Type B pancreatic cell (in vitro differentiated cells): ENCODE measurements at regions not wholly inside any gene's neighbourhood (a gene's known extent, or its start where the extent isn't known, plus 50 kb on each side); places are given as distances from the start of the nearest gene placed in this dataset.
"Not testable (repeated sequence)": the region's sequence is repeated elsewhere in the genome, so short reads cannot be mapped to it uniquely, and the experiment has no call there.

Experiments used
- DNase-seq: peaks from one replicate; pipeline ENCODE4 v3.0.0; 2021; ENCODE audit warnings: mixed read lengths; ENCODE audit not compliant: unreplicated experiment; ENCODE audit errors: extremely low spot score
- H3K27ac Mint-ChIP-seq: 2 replicates; pipeline ENCODE4 v1.8.0; 2021; ENCODE audit warnings: mild to moderate bottlenecking, mixed read lengths
- H3K27me3 Mint-ChIP-seq: 2 replicates; pipeline ENCODE4 v1.8.0; 2021; ENCODE audit warnings: mixed read lengths
- H3K36me3 Mint-ChIP-seq: 2 replicates; pipeline ENCODE4 v1.8.0; 2021; ENCODE audit warnings: mixed read lengths
- H3K4me1 Mint-ChIP-seq: one replicate; pipeline ENCODE4 v1.8.0; 2021; ENCODE audit warnings: mixed read lengths; ENCODE audit not compliant: unreplicated experiment
- H3K4me3 Mint-ChIP-seq: 2 replicates; pipeline ENCODE4 v1.8.0; 2021; ENCODE audit warnings: mild to moderate bottlenecking, mixed read lengths
- H3K9me3 Mint-ChIP-seq: 2 replicates; pipeline ENCODE4 v1.8.0; 2021; ENCODE audit warnings: mixed read lengths
- CTCF ChIP-seq: fragments of 200-600 bp; sonication (generic); conservative IDR thresholded peaks from 2 replicates; pipeline ENCODE4 v1.5.0; 2021; ENCODE audit warnings: antibody characterized with exemption, mild to moderate bottlenecking

GRCh38 chr6:54541541-54541940, 233.3 kb downstream of the TINAG start:
- Mint-ChIP-seq H3K4me1 (no peaks in the 10 kb centered on the region), H3K4me3 (no peak overlapping the region), H3K27ac (no peak overlapping the region), H3K9me3 (no peaks in the 10 kb centered on the region), H3K36me3 (no peaks in the 10 kb centered on the region), H3K27me3 (no peaks in the 10 kb centered on the region)
- no peak for DNase-seq
- no peak for TF ChIP-seq CTCF

DNA sequence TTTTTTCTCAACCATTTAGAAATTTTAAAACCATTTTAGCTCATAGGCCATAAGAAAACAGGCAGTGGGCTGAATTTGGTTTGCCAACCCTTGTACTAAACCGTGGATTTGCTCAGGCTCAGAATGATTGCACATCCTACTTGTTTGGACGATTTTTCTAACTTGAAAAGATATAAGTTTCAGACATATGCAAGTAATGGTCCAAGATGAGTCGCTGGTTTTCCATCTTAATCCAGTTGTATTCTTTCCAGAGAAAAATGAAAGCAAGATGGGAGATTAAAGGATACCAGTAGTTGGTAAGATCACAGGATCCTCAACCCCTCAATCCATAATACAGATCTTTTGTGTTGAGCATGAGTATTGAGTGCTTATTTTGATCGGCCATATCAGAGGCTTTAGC, 250.9 kb downstream of the TINAG start:
- H3K4me3 Mint-ChIP-seq: no peak overlapping the region
- no peaks in the 10 kb centered on the region for H3K4me1 Mint-ChIP-seq
- H3K36me3 Mint-ChIP-seq: peaks cover 2% of the 10 kb centered on the region
- DNase-seq: no peak
- no peaks in the 10 kb centered on the region for H3K27me3 Mint-ChIP-seq
- TF ChIP-seq CTCF: no peak
- H3K27ac Mint-ChIP-seq: no peak overlapping the region
- H3K9me3 Mint-ChIP-seq: no peaks in the 10 kb centered on the region

DNA sequence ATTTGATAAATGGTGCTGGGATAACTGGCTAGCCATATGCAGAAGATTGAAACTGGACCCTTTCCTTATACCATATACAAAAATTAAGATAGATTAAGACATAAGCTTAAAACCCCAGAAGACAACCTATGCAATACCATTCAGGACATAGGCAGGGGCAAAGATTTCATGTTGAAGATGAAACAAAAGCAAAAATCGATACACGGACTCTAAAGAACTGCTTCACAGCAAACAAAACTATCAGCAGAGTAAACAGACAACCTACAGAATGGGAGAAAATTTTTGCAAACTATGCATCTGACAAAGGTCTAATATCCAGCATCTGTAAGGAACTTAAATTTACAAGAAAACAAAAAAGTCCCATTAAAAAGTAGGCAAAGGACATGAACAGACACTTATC, 255.9 kb downstream of the TINAG start:
- H3K9me3 Mint-ChIP-seq, DNase-seq, H3K27me3 Mint-ChIP-seq, H3K27ac Mint-ChIP-seq, H3K36me3 Mint-ChIP-seq, H3K4me1 Mint-ChIP-seq, H3K4me3 Mint-ChIP-seq: not testable (repeated sequence)

DNA sequence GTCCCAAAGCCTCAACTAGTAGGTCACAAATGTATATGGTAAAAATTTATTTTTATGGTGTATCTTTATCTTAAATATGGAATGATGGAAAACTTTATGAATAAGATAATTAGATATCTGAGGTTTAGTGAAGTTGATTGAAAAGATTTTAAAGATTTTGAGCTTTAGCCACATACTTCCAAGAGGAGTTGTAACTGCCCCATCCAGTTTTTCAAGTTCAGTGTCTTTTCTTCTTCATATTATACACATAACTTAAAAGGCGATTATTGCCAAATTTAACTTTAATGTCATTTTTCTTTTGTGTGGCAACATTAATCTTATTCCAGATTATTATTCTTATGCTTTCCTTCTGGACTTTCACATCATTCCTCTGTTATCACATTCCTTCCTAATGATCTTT, 266.4 kb downstream of the TINAG start:
- Mint-ChIP-seq H3K27ac (peak overlapping the region; percentile 50), H3K4me1 (peaks cover 10% of the 10 kb centered on the region), H3K36me3 (no peaks in the 10 kb centered on the region), H3K27me3 (no peaks in the 10 kb centered on the region), H3K4me3 (no peak overlapping the region), H3K9me3 (peaks cover 9% of the 10 kb centered on the region)
- TF ChIP-seq CTCF: no peak
- DNase-seq: no peak

DNA sequence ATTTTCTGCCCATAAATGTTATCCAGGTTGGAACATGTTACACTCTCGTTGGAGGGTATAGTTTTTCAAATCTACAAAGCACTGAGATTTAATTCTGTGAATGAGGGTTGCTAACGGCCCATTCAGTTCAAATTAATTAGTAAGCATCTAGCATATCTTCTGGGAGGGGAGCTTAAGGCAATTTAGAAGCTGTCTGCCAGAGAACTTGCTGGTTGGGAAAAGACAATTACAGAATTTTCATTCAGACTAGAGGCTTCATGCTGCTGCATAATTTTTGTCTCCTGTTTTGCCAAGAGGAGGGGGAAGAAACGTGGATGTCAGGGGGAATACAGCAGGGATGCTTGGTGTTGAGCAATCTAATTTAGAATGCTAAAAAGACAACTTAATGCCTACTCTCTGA, 268.3 kb upstream of the FAM83B start:
- Mint-ChIP-seq H3K4me3 (no peak overlapping the region), H3K36me3 (no peaks in the 10 kb centered on the region), H3K27me3 (no peaks in the 10 kb centered on the region), H3K4me1 (peaks cover 10% of the 10 kb centered on the region), H3K27ac (no peak overlapping the region), H3K9me3 (peaks cover 2% of the 10 kb centered on the region)
- no peak for TF ChIP-seq CTCF
- DNase-seq: no peak

DNA sequence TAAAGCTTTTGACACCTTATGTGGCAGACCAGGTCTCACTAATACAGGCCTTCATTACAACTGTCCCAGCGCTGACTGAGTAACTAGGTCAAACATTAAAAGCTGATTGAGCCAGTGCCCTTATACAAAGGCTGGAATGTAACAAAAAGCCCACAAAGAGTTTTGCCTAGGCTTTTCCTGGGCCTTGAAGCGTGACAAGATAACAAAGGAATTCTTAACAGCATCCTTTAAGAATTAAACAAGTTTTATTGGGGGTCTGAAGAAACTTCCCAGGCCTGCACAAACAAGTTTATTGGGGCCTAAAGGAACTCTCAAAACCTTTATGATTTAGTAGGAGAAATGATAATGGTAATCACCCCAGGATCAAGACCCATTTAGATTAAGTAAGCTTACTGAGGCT, 267.6 kb upstream of the FAM83B start:
- Mint-ChIP-seq H3K9me3 (no peaks in the 10 kb centered on the region), H3K36me3 (no peaks in the 10 kb centered on the region), H3K4me1 (peaks cover 10% of the 10 kb centered on the region), H3K27me3 (no peaks in the 10 kb centered on the region), H3K27ac (no peak overlapping the region), H3K4me3 (no peak overlapping the region)
- no peak for DNase-seq
- no peak for TF ChIP-seq CTCF
